Activated CD8-positive, alpha-beta T cell treated with anti-CD3 and anti-CD28 coated beads for 36 hours (primary cell): ENCODE measurements at regions not wholly inside any gene's neighbourhood (a gene's known extent, or its start where the extent isn't known, plus 50 kb on each side); places are given as distances from the start of the nearest gene placed in this dataset.

Experiments used
- ATAC-seq: fragments of 200-7000 bp; cut with Tn5 transposase; one replicate; pipeline ENCODE4 v1.10.0; 2021; ENCODE audit warnings: mild to moderate bottlenecking, moderate library complexity
- CTCF ChIA-PET: fragments of 350-600 bp; sonication (Branson Sonifier 250); formaldehyde crosslinking; loops from one replicate; lab custom pipeline; 2021; ENCODE audit warnings: antibody characterized with exemption; lab: Charles Lee
- POLR2A ChIA-PET: fragments of 350-600 bp; sonication (Branson Sonifier 250); formaldehyde crosslinking; loops from one replicate; lab custom pipeline; 2021; ENCODE audit warnings: antibody characterized with exemption; lab: Charles Lee
- DNase-seq: peaks from one replicate; pipeline ENCODE4 v3.0.0-alpha.2; 2020
- H3K27ac Mint-ChIP-seq: one replicate; pipeline ENCODE4 v1.8.0; 2021; ENCODE audit warnings: mild to moderate bottlenecking, mixed read lengths
- H3K27me3 Mint-ChIP-seq: one replicate; pipeline ENCODE4 v1.8.0; 2021; ENCODE audit warnings: mixed read lengths
- H3K36me3 Mint-ChIP-seq: one replicate; pipeline ENCODE4 v1.8.0; 2021; ENCODE audit warnings: low read depth, mixed read lengths
- H3K4me1 Mint-ChIP-seq: one replicate; pipeline ENCODE4 v1.8.0; 2021; ENCODE audit warnings: low read depth, mixed read lengths
- H3K4me3 Mint-ChIP-seq: one replicate; pipeline ENCODE4 v1.8.0; 2021; ENCODE audit warnings: mild to moderate bottlenecking, moderate library complexity, mixed read lengths
- H3K9me3 Mint-ChIP-seq: one replicate; pipeline ENCODE4 v1.8.0; 2021; ENCODE audit warnings: mixed read lengths
- CTCF ChIP-seq: fragments of 200-600 bp; IDR thresholded peaks from one replicate; pipeline ENCODE4 v1.8.0; 2022; ENCODE audit warnings: antibody characterized with exemption, mild to moderate bottlenecking
- intact Hi-C: fragments of 100-400 bp; cut with micrococcal nuclease; formaldehyde crosslinking; loops from one replicate; pipeline ENCODE4 v1.10.0; 2022

GRCh38 chr9:86795047-86795442 is 152.3 kb downstream of the GAS1 start:
- CTCF ChIA-PET, result no interaction called here
- Mint-ChIP-seq H3K27ac (no peak overlapping the region), H3K4me3 (no peak overlapping the region), H3K4me1 (no peaks in the 10 kb centered on the region), H3K36me3 (no peaks in the 10 kb centered on the region), H3K27me3 (peaks cover 7% of the 10 kb centered on the region), H3K9me3 (no peaks in the 10 kb centered on the region)
- intact Hi-C loops, result no loop called here
- no peak for TF ChIP-seq CTCF
- POLR2A ChIA-PET, result interaction anchor here (0.6 kb wide), 1 partner anchor 280 kb away, joined by 3 read pairs; no protein-coding TSS in a partner anchor
- DNase-seq, result no peak
- no peak for ATAC-seq

GRCh38 chr9:86794391-86795046 is 152.8 kb downstream of the GAS1 start:
- CTCF ChIA-PET, result no interaction called here

GRCh38 chr9:86792136-86792535 is 155.2 kb downstream of the GAS1 start:
- ATAC-seq (no peak), DNase-seq (no peak)
- H3K4me1 Mint-ChIP-seq, result no peaks in the 10 kb centered on the region
- H3K36me3 Mint-ChIP-seq, result no peaks in the 10 kb centered on the region
- TF ChIP-seq CTCF, result no peak
- intact Hi-C loops, result no loop called here
- CTCF ChIA-PET, result interaction anchor here (1.0 kb wide), 1 partner anchor 116 kb away, joined by 3 read pairs; no protein-coding TSS in a partner anchor
- peaks cover 14% of the 10 kb centered on the region for H3K27me3 Mint-ChIP-seq
- no peak overlapping the region for H3K27ac Mint-ChIP-seq
- no peaks in the 10 kb centered on the region for H3K9me3 Mint-ChIP-seq
- POLR2A ChIA-PET, result interaction anchor here (1.2 kb wide), 1 partner anchor 20 kb away, joined by 4 read pairs; no protein-coding TSS in a partner anchor
- no peak overlapping the region for H3K4me3 Mint-ChIP-seq

More at GRCh38 chr9:86794391-86795046, 152.8 kb downstream of the GAS1 start:
- DNase-seq (no peak), ATAC-seq (no peak)
- no peaks in the 10 kb centered on the region for H3K36me3 Mint-ChIP-seq
- intact Hi-C loops, result no loop called here
- no peaks in the 10 kb centered on the region for H3K9me3 Mint-ChIP-seq
- no peaks in the 10 kb centered on the region for H3K4me1 Mint-ChIP-seq
- H3K27me3 Mint-ChIP-seq, result peaks cover 11% of the 10 kb centered on the region
- no peak overlapping the region for H3K4me3 Mint-ChIP-seq
- TF ChIP-seq CTCF, result no peak
- H3K27ac Mint-ChIP-seq, result no peak overlapping the region
- POLR2A ChIA-PET, result interaction anchor here (0.6 kb wide), 1 partner anchor 280 kb away, joined by 3 read pairs; no protein-coding TSS in a partner anchor

- intact Hi-C loops, result no loop called here
- Mint-ChIP-seq H3K27me3 (peaks cover 14% of the 10 kb centered on the region), H3K4me3 (no peak overlapping the region), H3K36me3 (no peaks in the 10 kb centered on the region), H3K9me3 (no peaks in the 10 kb centered on the region), H3K27ac (no peak overlapping the region), H3K4me1 (no peaks in the 10 kb centered on the region)
- ATAC-seq (no peak), DNase-seq (no peak)
- no peak for TF ChIP-seq CTCF
- ChIA-PET CTCF (no interaction called here), POLR2A (no interaction called here)
Measured at GRCh38 chr9:86790805-86791204, 156.5 kb downstream of the GAS1 start.

GRCh38 chr9:86788456-86788855 is 158.8 kb downstream of the GAS1 start:
- POLR2A ChIA-PET, result no interaction called here
- Mint-ChIP-seq H3K4me3 (no peak overlapping the region), H3K27me3 (peaks cover 15% of the 10 kb centered on the region), H3K36me3 (no peaks in the 10 kb centered on the region), H3K27ac (no peak overlapping the region), H3K4me1 (no peaks in the 10 kb centered on the region), H3K9me3 (no peaks in the 10 kb centered on the region)
- DNase-seq, result no peak
- no peak for ATAC-seq
- no peak for TF ChIP-seq CTCF
- CTCF ChIA-PET, result no interaction called here
- intact Hi-C loops, result no loop called here
